CD4-positive, alpha-beta T cell treated with Interleukin-15 for 4 hours (primary cell): ENCODE measurements at regions not wholly inside any gene's neighbourhood (a gene's known extent, or its start where the extent isn't known, plus 50 kb on each side); places are given as distances from the start of the nearest gene placed in this dataset.

Experiments used
- DNase-seq: peaks from one replicate; pipeline ENCODE4 v3.0.0-alpha.2; 2020; ENCODE audit warnings: low spot score

- DNase-seq = no peak
These were observed 93.3 kb downstream of the EDN1 start for GRCh38 chr6:12383448-12383847.

- DNase-seq = no peak
These were observed 94.3 kb downstream of the EDN1 start for GRCh38 chr6:12384357-12384912.

GRCh38 chr6:12385316-12385715 lies 95.2 kb downstream of the EDN1 start:
- DNase-seq = no peak

GRCh38 chr6:12386816-12387215 lies 96.7 kb downstream of the EDN1 start:
- DNase-seq = no peak

GRCh38 chr6:12391472-12391871 lies 101.3 kb downstream of the EDN1 start:
- DNase-seq = no peak

- no peak for DNase-seq
These were observed 102.3 kb downstream of the EDN1 start for GRCh38 chr6:12392490-12392889.

GRCh38 chr6:12393100-12393499 lies 102.9 kb downstream of the EDN1 start:
- no peak for DNase-seq

GRCh38 chr6:12394170-12394569 lies 104.0 kb downstream of the EDN1 start:
- DNase-seq = no peak

GRCh38 chr6:12395898-12396297 lies 105.7 kb downstream of the EDN1 start:
- DNase-seq = no peak

- DNase-seq = no peak
These were observed 111.0 kb downstream of the EDN1 start for GRCh38 chr6:12401200-12401599.

- DNase-seq = no peak
These were observed 113.2 kb downstream of the EDN1 start for GRCh38 chr6:12403201-12403826.

- no peak for DNase-seq
These were observed 113.9 kb downstream of the EDN1 start for GRCh38 chr6:12403947-12404647.

GRCh38 chr6:12404651-12405050 lies 114.5 kb downstream of the EDN1 start:
- no peak for DNase-seq

- no peak for DNase-seq
These were observed 118.6 kb downstream of the EDN1 start for GRCh38 chr6:12408752-12409151.

GRCh38 chr6:12410946-12411345 lies 120.8 kb downstream of the EDN1 start:
- no peak for DNase-seq

- no peak for DNase-seq
These were observed 124.0 kb downstream of the EDN1 start for GRCh38 chr6:12414096-12414675.

GRCh38 chr6:12415980-12416598 lies 125.9 kb downstream of the EDN1 start:
- no peak for DNase-seq

- DNase-seq = no peak
These were observed 127.0 kb downstream of the EDN1 start for GRCh38 chr6:12417191-12417590.

- no peak for DNase-seq
These were observed 128.8 kb downstream of the EDN1 start for GRCh38 chr6:12418946-12419345.

GRCh38 chr6:12419631-12420272 lies 129.6 kb downstream of the EDN1 start:
- DNase-seq = no peak

- DNase-seq = no peak
These were observed 130.5 kb downstream of the EDN1 start for GRCh38 chr6:12420626-12421025.

- DNase-seq = no peak
These were observed 131.4 kb downstream of the EDN1 start for GRCh38 chr6:12421596-12421995.
